NCI-H1930 (cell line): ENCODE measurements at regions not wholly inside any gene's neighbourhood (a gene's known extent, or its start where the extent isn't known, plus 50 kb on each side); places are given as distances from the start of the nearest gene placed in this dataset.

Source experiments
- DNase-seq, 2 experiments: peaks; one replicate each; lab custom pipeline; 2025; lab: John Stamatoyannopoulos, UW

DNA sequence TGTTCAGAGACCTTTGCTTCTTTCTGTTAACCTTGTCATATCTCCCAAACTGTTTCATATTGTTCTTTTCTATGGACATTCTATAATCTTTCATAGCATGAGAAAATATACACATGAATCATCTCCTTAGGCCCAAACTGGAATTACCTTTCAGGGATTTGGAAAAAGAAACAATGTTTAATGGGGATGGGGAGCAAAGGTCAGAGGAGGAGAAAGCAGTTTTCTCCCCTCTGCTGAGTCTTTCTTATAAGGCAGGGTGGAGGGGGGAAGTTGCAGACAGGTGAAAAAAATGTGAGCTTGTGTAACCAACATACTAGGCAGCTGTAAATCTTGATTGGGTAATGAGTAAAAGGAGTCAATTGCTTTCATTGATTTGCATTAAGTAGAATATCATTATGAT, 164.1 kb downstream of the BRINP2 start:
- DNase-seq, result no peak

- DNase-seq, result no peak
Observed at GRCh38 chr1:177333936-177334595, 163.3 kb downstream of the BRINP2 start.
